Neural crest cell (in vitro differentiated cells): ENCODE measurements at regions not wholly inside any gene's neighbourhood (a gene's known extent, or its start where the extent isn't known, plus 50 kb on each side); places are given as distances from the start of the nearest gene placed in this dataset.

Source experiments
- DNase-seq: peaks from one replicate; pipeline ENCODE4 v3.0.0; 2021; ENCODE audit warnings: low read depth, mixed read lengths, low spot score
- H3K27ac Mint-ChIP-seq: one replicate; pipeline ENCODE4 v1.8.0; 2021; ENCODE audit warnings: mild to moderate bottlenecking, mixed read lengths; ENCODE audit not compliant: unreplicated experiment
- H3K27me3 Mint-ChIP-seq: 2 replicates; pipeline ENCODE4 v1.8.0; 2021; ENCODE audit warnings: low read depth, mild to moderate bottlenecking, mixed read lengths
- H3K36me3 Mint-ChIP-seq: 2 replicates; pipeline ENCODE4 v1.8.0; 2021; ENCODE audit warnings: low read depth, mild to moderate bottlenecking, mixed read lengths
- H3K4me1 Mint-ChIP-seq: 2 replicates; pipeline ENCODE4 v1.8.0; 2021; ENCODE audit warnings: mixed read lengths
- H3K4me3 Mint-ChIP-seq: one replicate; pipeline ENCODE4 v1.8.0; 2021; ENCODE audit warnings: mild to moderate bottlenecking, mixed read lengths
- H3K9me3 Mint-ChIP-seq: 2 replicates; pipeline ENCODE4 v1.8.0; 2021; ENCODE audit warnings: mixed read lengths
- TF ChIP-seq, protein P1 (sequence below): fragments of 200-600 bp; sonication (generic); conservative IDR thresholded peaks from 2 replicates; pipeline ENCODE4 v1.5.0; 2021; ENCODE audit warnings: antibody characterized with exemption, mild to moderate bottlenecking

DNA sequence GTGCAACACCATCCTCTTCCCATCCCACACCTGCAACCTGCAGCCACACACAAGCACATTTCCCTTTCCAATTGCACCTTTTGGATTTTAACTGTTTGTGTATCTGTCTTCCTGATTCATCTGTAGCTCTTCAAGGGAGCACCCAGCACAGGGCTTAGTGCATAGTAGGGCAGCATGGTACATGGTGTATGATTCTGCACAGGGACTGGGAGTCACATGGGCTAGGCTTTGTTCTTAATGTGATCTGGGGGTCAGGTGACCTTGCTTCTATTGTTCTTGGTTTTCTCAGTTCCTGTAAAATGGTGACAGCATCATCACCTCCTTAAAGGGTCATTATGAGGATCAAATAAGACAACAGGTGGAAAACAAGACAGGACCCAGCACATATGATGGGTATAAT lies 419.3 kb downstream of the MATN1 start:
- H3K4me3 Mint-ChIP-seq: no peak overlapping the region
- no peak overlapping the region for H3K27ac Mint-ChIP-seq
- TF ChIP-seq, protein P1, sequence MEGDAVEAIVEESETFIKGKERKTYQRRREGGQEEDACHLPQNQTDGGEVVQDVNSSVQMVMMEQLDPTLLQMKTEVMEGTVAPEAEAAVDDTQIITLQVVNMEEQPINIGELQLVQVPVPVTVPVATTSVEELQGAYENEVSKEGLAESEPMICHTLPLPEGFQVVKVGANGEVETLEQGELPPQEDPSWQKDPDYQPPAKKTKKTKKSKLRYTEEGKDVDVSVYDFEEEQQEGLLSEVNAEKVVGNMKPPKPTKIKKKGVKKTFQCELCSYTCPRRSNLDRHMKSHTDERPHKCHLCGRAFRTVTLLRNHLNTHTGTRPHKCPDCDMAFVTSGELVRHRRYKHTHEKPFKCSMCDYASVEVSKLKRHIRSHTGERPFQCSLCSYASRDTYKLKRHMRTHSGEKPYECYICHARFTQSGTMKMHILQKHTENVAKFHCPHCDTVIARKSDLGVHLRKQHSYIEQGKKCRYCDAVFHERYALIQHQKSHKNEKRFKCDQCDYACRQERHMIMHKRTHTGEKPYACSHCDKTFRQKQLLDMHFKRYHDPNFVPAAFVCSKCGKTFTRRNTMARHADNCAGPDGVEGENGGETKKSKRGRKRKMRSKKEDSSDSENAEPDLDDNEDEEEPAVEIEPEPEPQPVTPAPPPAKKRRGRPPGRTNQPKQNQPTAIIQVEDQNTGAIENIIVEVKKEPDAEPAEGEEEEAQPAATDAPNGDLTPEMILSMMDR: no peak
- H3K9me3 Mint-ChIP-seq: no peaks in the 10 kb centered on the region
- no peaks in the 10 kb centered on the region for H3K4me1 Mint-ChIP-seq
- H3K36me3 Mint-ChIP-seq: no peaks in the 10 kb centered on the region
- peaks cover 36% of the 10 kb centered on the region for H3K27me3 Mint-ChIP-seq
- no peak for DNase-seq

DNA sequence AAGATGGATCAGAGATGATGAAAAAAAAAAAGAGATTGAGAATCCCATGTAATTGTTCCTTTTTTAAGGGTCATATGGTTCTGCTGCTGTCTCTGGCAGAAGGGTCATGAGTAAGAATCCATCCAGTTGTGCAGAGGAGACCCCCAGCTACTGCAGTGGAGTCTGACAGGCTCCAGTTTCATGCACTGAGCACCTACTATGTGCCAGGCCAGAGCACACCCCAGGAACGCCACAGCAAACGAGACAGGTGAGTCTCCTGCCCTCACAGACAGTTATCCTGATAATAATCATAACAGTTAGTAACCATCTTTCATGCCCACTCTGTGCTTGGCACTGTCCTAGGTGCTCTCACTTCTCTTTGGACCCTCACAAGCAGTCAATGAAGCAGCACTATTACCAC lies 420.0 kb downstream of the MATN1 start:
- no peaks in the 10 kb centered on the region for H3K4me1 Mint-ChIP-seq
- H3K27me3 Mint-ChIP-seq: peaks cover 39% of the 10 kb centered on the region
- no peak overlapping the region for H3K27ac Mint-ChIP-seq
- TF ChIP-seq, protein P1: no peak
- DNase-seq: no peak
- H3K9me3 Mint-ChIP-seq: no peaks in the 10 kb centered on the region
- H3K4me3 Mint-ChIP-seq: no peak overlapping the region
- H3K36me3 Mint-ChIP-seq: no peaks in the 10 kb centered on the region

DNA sequence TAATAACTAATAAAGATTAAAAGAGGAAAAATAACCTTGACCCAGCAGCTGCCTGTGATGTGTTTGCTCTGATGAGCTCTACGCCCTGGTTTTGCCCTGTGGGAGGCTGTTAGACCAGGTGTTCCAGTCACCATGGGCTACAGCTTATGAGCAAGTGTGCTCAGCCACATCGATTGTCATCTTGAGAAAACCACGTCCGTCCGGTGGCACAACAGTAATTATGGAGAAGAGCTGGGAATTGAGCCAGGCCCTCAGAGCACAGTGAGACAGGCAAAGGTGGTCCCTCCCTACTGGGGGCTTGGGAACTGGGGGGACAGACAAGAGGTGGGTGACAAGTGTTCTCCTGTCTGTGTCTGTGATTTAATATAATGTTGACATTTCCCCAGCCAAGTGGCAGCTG lies 420.5 kb downstream of the MATN1 start:
- H3K4me1 Mint-ChIP-seq: no peaks in the 10 kb centered on the region
- H3K27me3 Mint-ChIP-seq: peaks cover 40% of the 10 kb centered on the region
- no peaks in the 10 kb centered on the region for H3K36me3 Mint-ChIP-seq
- no peak for DNase-seq
- no peak overlapping the region for H3K27ac Mint-ChIP-seq
- H3K9me3 Mint-ChIP-seq: peaks cover under 1% of the 10 kb centered on the region
- TF ChIP-seq, protein P1: no peak
- no peak overlapping the region for H3K4me3 Mint-ChIP-seq

DNA sequence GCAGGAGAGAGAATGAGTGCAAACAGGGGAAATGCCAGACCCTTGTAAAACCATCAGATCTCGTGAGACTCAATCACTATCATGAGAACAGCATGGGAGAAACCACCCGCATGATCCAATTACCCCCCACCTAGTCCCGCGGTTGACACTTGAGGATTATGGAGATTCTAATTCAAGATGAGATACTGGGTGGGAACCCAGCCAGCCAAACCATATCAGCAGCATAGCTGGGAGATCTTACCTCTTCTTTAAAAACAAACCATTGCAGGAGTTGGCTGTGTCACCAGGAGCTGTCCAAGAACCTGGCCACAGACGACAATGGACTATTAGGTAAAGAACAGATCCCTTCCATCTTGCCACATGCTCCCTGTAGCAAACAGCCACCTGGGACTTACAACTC lies 422.7 kb downstream of the MATN1 start:
- no peak overlapping the region for H3K4me3 Mint-ChIP-seq
- DNase-seq: no peak
- TF ChIP-seq, protein P1: no peak
- no peaks in the 10 kb centered on the region for H3K36me3 Mint-ChIP-seq
- peaks cover 54% of the 10 kb centered on the region for H3K27me3 Mint-ChIP-seq
- no peaks in the 10 kb centered on the region for H3K4me1 Mint-ChIP-seq
- H3K9me3 Mint-ChIP-seq: peaks cover 9% of the 10 kb centered on the region
- no peak overlapping the region for H3K27ac Mint-ChIP-seq

DNA sequence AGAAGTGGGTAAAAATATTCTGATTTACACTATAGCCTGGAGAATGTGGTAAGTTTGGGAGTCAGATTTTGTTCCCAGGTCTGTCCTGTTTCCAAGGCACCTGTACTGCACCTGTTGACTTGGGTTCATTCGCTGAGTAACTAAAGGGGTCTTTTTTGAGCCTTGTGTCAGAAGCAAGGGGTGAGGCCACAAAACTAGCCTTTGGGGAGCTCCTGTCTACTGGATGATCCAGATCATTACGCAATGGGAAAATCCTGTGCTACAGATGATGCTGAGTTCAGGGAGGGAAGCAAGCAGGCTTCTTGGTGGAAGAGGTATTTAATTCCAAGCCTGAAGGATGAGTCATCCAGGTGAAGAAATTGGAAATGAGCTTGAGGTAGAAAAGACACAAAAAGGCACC lies 424.0 kb downstream of the MATN1 start:
- Mint-ChIP-seq H3K4me3 (no peak overlapping the region), H3K27me3 (peaks cover 61% of the 10 kb centered on the region), H3K9me3 (peaks cover 13% of the 10 kb centered on the region), H3K36me3 (no peaks in the 10 kb centered on the region), H3K4me1 (no peaks in the 10 kb centered on the region), H3K27ac (no peak overlapping the region)
- TF ChIP-seq, protein P1: no peak
- no peak for DNase-seq

DNA sequence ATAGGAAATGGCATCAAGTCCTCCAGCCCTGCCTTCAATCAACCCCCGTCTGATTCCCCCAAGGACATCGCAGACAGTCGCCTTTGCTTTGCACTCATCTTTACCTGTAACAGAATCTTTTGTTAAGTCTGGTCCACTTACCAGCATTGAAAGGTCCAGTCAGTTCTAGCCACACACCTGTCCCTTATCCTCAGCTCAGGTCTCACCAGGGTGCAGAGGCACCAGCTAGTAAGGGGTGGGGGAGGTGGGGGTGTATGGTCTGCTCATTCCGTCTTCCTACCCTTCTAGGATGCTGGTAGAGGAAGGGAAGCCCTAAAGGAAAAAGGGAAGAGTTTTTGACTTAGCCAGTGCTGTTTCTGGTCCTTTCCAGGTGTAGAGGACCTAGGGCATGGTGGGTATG lies 427.7 kb downstream of the MATN1 start:
- Mint-ChIP-seq H3K27me3 (peaks cover 67% of the 10 kb centered on the region), H3K4me1 (no peaks in the 10 kb centered on the region), H3K36me3 (no peaks in the 10 kb centered on the region), H3K4me3 (no peak overlapping the region), H3K27ac (no peak overlapping the region), H3K9me3 (peaks cover 18% of the 10 kb centered on the region)
- TF ChIP-seq, protein P1: no peak
- DNase-seq: no peak
